ENCODE measurements at regions not wholly inside any gene's neighbourhood (a gene's known extent, or its start where the extent isn't known, plus 50 kb on each side); places are given as distances from the start of the nearest gene placed in this dataset.

DNA sequence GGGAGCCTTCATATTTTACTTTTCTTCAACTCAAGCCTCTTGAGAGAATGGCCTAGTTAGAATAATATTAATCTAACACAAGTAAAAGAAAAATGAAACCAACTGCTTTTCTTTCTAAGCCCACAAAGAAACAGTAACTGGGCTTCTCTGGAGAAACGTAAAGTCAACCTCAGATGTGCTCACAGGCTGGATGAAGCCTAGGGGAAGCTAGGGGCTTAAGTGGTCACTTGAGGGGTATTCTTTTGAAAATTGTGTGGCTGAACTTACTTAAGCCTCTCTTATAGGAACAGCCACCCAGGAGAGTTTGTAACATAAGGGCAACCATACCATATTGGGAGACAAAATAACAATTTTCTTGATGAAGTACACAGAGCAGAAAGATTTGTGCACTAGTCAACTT is 279.0 kb downstream of the SPRY1 start:
- Histone ChIP-seq H3K9me3 (ENCODE audit: low read length) (no peaks in the 10 kb centered on the region), H3K36me3 (ENCODE audit: insufficient read depth, low read length) (no peaks in the 10 kb centered on the region), H3K4me1 (ENCODE audit: insufficient read depth, low read length, poor library complexity, severe bottlenecking) (no peaks in the 10 kb centered on the region), H3K4me2 (ENCODE audit: low read length) (no peak overlapping the region), H3K9me2 (ENCODE audit: insufficient read depth, low read length) (no peaks in the 10 kb centered on the region), H4K20me1 (ENCODE audit: insufficient read depth, low read length) (no peaks in the 10 kb centered on the region), H3K27ac (ENCODE audit: low read depth, low read length, poor library complexity, severe bottlenecking) (no peak overlapping the region), H3K79me2 (ENCODE audit: insufficient read depth, low read depth, low read length) (no peaks in the 10 kb centered on the region), H2AFZ (ENCODE audit: low read length) (no peak overlapping the region), H3K4me3 (ENCODE audit: low read depth, low read length, poor library complexity, severe bottlenecking) (no peak overlapping the region)
- BruUV-seq (replicated peaks), result no TSS peak
- TF ChIP-seq EZH2phosphoT487 (IDR thresholded peaks at IDR 0.05; ENCODE audit: borderline replicate concordance, low read depth, low read length), result no peak
- TF ChIP-seq, protein P1, sequence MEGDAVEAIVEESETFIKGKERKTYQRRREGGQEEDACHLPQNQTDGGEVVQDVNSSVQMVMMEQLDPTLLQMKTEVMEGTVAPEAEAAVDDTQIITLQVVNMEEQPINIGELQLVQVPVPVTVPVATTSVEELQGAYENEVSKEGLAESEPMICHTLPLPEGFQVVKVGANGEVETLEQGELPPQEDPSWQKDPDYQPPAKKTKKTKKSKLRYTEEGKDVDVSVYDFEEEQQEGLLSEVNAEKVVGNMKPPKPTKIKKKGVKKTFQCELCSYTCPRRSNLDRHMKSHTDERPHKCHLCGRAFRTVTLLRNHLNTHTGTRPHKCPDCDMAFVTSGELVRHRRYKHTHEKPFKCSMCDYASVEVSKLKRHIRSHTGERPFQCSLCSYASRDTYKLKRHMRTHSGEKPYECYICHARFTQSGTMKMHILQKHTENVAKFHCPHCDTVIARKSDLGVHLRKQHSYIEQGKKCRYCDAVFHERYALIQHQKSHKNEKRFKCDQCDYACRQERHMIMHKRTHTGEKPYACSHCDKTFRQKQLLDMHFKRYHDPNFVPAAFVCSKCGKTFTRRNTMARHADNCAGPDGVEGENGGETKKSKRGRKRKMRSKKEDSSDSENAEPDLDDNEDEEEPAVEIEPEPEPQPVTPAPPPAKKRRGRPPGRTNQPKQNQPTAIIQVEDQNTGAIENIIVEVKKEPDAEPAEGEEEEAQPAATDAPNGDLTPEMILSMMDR (conservative IDR thresholded peaks at IDR 0.05; ENCODE audit: low read length), result no peak
- ChIA-PET CTCF (ENCODE audit: unreplicated experiment) (no interaction called here), POLR2A (no interaction called here)
- DNase-seq (ENCODE audit: low spot score), result no peak
- intact Hi-C loops (cut with micrococcal nuclease; ENCODE audit: unreplicated experiment), result no loop called here

DNA sequence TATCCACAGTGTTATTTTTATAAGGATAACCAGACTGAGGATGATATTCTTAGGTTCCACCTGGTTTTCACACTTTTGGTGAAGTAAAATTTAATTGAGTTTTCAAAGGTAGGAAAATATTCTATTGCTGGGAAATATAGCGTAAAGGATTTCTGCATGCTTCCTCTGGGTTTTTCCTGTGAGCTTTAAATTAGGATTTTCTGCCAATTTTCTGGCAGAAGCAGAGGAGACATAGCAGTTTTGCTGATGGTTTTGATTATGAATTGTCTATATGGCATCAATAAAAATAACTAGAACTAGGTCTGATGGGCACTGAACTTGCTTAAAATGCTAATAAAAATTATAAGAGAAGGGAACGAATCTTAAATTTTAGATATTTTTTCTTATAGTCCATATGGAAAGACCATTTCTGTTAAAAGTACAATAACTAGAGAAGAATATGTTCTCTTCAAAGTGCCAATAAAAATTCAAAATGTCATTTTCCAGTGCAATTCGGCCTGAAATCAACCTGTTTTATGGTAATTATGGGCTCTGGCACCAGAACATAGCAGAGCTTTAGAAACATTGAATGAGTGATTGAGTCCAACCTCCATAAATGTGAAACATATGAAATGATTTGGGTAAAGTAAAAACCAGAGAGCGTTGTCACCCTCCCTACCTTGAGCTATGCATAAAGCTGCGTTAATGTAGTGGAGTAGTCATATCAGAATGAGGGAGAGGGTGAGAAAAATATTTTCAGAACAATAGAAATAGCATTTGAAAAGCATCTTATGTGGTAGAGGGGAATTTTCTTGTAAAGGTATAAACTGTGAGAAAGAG is 279.7 kb downstream of the SPRY1 start:
- H3K27ac ChIP-seq (ENCODE audit: low read depth, low read length, poor library complexity, severe bottlenecking), result no peak overlapping the region
- H3K9me2 ChIP-seq (ENCODE audit: insufficient read depth, low read length), result no peaks in the 10 kb centered on the region
- H3K4me1 ChIP-seq (ENCODE audit: insufficient read depth, low read length, poor library complexity, severe bottlenecking), result no peaks in the 10 kb centered on the region
- POLR2A ChIA-PET, result interaction anchor here (0.5 kb wide), 1 partner anchor 325 kb away, joined by 3 read pairs; no protein-coding TSS in a partner anchor
- no peaks in the 10 kb centered on the region for H4K20me1 ChIP-seq (ENCODE audit: insufficient read depth, low read length)
- no peak overlapping the region for H3K4me2 ChIP-seq (ENCODE audit: low read length)
- no TSS peak for BruUV-seq (replicated peaks)
- no peaks in the 10 kb centered on the region for H3K79me2 ChIP-seq (ENCODE audit: insufficient read depth, low read depth, low read length)
- TF ChIP-seq, protein P1 (conservative IDR thresholded peaks at IDR 0.05; ENCODE audit: low read length), result no peak
- TF ChIP-seq EZH2phosphoT487 (IDR thresholded peaks at IDR 0.05; ENCODE audit: borderline replicate concordance, low read depth, low read length), result no peak
- CTCF ChIA-PET (ENCODE audit: unreplicated experiment), result no interaction called here
- no peaks in the 10 kb centered on the region for H3K9me3 ChIP-seq (ENCODE audit: low read length)
- H2AFZ ChIP-seq (ENCODE audit: low read length), result no peak overlapping the region
- no peaks in the 10 kb centered on the region for H3K36me3 ChIP-seq (ENCODE audit: insufficient read depth, low read length)
- H3K4me3 ChIP-seq (ENCODE audit: low read depth, low read length, poor library complexity, severe bottlenecking), result no peak overlapping the region
- intact Hi-C loops (cut with micrococcal nuclease; ENCODE audit: unreplicated experiment), result no loop called here
- DNase-seq (ENCODE audit: low spot score), result no peak

DNA sequence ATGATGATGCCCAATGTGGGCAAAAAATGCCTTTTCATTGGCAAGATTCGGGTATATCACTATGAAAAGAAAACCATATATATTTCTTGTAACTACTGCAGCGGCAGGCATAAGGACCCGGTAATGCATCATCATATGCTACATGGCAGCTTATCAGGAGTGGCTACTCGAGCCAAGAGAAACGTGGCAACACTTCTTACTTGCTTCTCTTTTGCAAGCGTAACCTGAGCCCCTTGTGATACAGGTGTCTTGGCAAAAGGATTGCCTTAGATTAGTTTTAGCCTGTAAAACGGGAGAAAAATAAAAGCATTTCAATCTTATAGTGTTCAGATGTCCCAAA is 280.3 kb downstream of the SPRY1 start:
- Histone ChIP-seq H3K4me2 (ENCODE audit: low read length) (no peak overlapping the region), H3K9me3 (ENCODE audit: low read length) (no peaks in the 10 kb centered on the region), H3K9me2 (ENCODE audit: insufficient read depth, low read length) (no peaks in the 10 kb centered on the region), H3K36me3 (ENCODE audit: insufficient read depth, low read length) (no peaks in the 10 kb centered on the region), H3K27ac (ENCODE audit: low read depth, low read length, poor library complexity, severe bottlenecking) (no peak overlapping the region), H3K4me3 (ENCODE audit: low read depth, low read length, poor library complexity, severe bottlenecking) (no peak overlapping the region), H3K4me1 (ENCODE audit: insufficient read depth, low read length, poor library complexity, severe bottlenecking) (no peaks in the 10 kb centered on the region), H4K20me1 (ENCODE audit: insufficient read depth, low read length) (no peaks in the 10 kb centered on the region), H3K79me2 (ENCODE audit: insufficient read depth, low read depth, low read length) (no peaks in the 10 kb centered on the region), H2AFZ (ENCODE audit: low read length) (no peak overlapping the region)
- TF ChIP-seq EZH2phosphoT487 (IDR thresholded peaks at IDR 0.05; ENCODE audit: borderline replicate concordance, low read depth, low read length), result no peak
- TF ChIP-seq, protein P1 (conservative IDR thresholded peaks at IDR 0.05; ENCODE audit: low read length), result no peak
- CTCF ChIA-PET (ENCODE audit: unreplicated experiment), result no interaction called here
- intact Hi-C loops (cut with micrococcal nuclease; ENCODE audit: unreplicated experiment), result no loop called here
- POLR2A ChIA-PET, result no interaction called here
- no TSS peak for BruUV-seq (replicated peaks)
- DNase-seq (ENCODE audit: low spot score), result no peak

All from OCI-LY7 (cell line).